AG10803 (cell line): ENCODE measurements at regions not wholly inside any gene's neighbourhood (a gene's known extent, or its start where the extent isn't known, plus 50 kb on each side); places are given as distances from the start of the nearest gene placed in this dataset.

Experiments used
- DNase-seq: peaks from one replicate; pipeline ENCODE4 v3.0.0; 2010; ENCODE audit warnings: low read depth
- H3K4me3 ChIP-seq: 2 replicates; pipeline ENCODE4 v1.5.1; 2011; ENCODE audit warnings: mild to moderate bottlenecking, low read length, control low read depth
- TF ChIP-seq, protein P1 (sequence below): conservative IDR thresholded peaks from 2 replicates; pipeline ENCODE4 v1.5.1; 2011; ENCODE audit warnings: mild to moderate bottlenecking, low read length, control low read depth, inconsistent platforms

- H3K4me3 ChIP-seq: no peak overlapping the region
- no peak for DNase-seq
- TF ChIP-seq, protein P1, sequence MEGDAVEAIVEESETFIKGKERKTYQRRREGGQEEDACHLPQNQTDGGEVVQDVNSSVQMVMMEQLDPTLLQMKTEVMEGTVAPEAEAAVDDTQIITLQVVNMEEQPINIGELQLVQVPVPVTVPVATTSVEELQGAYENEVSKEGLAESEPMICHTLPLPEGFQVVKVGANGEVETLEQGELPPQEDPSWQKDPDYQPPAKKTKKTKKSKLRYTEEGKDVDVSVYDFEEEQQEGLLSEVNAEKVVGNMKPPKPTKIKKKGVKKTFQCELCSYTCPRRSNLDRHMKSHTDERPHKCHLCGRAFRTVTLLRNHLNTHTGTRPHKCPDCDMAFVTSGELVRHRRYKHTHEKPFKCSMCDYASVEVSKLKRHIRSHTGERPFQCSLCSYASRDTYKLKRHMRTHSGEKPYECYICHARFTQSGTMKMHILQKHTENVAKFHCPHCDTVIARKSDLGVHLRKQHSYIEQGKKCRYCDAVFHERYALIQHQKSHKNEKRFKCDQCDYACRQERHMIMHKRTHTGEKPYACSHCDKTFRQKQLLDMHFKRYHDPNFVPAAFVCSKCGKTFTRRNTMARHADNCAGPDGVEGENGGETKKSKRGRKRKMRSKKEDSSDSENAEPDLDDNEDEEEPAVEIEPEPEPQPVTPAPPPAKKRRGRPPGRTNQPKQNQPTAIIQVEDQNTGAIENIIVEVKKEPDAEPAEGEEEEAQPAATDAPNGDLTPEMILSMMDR: no peak
Observed at GRCh38 chr14:94685166-94685581, 73.0 kb downstream of the SERPINA3 start.

DNA sequence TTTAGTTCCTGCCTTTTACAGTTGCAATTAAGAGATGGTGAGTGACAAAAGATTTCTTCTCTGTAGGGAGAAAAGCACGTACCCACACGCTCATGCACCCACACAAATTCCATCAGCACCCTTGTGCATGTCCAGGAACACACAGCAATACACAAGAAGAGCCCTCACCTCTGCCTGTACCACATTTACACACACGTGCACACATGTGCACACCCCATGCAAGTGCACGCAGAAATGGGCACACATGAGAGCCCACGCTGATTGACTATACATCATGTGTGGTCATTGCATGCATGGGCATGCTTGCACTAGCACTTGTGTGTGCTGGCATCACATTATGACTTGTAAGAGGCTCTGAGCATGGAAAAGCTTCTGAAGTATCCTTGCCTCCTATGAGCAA, 70.5 kb downstream of the SERPINA3 start:
- no peak overlapping the region for H3K4me3 ChIP-seq
- TF ChIP-seq, protein P1: no peak
- DNase-seq: no peak

- no peak for DNase-seq
- no peak overlapping the region for H3K4me3 ChIP-seq
- TF ChIP-seq, protein P1: no peak
Observed at GRCh38 chr14:94682061-94682516, 69.9 kb downstream of the SERPINA3 start.

DNA sequence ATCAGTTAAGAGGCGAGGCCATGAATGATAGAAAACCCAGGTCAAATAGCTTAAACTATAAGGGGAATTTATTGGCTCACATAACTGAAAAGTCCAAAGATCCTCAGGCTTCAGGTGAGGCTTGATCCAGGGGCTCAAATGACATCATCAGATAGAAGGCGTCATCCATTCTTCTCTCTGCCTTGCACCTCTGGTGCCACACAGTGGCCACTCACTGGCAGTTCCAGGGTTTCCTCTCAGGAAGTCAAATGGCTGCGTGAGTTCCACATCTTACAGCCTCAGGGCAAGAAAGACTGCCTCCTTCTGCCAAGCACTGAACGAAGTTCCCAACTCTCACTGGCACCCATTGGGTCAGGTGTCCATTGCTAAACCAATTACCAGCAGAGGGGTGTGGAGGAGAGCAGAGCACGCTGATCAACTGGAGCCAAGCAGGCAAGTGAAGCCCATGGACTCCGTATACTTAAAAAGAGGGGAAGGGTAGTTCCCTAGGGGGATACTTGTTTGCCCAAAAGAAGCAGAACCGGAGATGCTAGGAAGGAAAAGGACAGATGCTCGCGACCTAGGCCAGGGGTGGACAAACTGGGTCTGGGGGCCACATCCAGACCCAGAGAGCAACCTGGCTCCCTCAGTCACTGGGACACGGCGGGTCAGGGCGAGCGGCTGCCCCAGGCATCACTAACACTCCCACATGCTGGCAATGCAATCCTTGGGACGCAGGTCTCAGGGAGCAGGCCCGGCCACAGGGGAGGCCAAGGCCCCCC, 69.3 kb downstream of the SERPINA3 start:
- DNase-seq: peak; percentile 32
- TF ChIP-seq, protein P1: peak; percentile 70
- H3K4me3 ChIP-seq: no peak overlapping the region

DNA sequence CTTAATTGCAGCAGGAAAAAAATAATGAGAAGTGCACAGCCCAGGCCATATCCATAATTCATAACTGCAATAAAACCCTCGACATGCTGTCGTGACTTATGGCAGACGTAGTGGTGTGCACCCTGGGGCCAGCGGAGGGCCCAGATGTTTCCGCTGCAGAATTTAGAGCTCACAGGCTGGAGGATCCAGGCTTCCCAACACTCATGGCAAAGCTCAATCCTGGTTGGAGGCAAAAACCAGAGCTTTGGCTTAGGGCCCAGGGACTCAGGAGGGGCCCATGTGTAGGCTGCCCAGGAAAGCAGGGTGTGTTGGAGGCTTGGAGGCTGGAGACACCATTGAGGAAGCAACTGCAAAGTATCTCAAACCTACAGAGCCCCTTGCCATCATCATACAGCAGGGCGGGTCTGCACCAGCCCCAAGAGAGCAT, 68.7 kb downstream of the SERPINA3 start:
- H3K4me3 ChIP-seq: no peak overlapping the region
- TF ChIP-seq, protein P1: no peak
- DNase-seq: no peak

DNA sequence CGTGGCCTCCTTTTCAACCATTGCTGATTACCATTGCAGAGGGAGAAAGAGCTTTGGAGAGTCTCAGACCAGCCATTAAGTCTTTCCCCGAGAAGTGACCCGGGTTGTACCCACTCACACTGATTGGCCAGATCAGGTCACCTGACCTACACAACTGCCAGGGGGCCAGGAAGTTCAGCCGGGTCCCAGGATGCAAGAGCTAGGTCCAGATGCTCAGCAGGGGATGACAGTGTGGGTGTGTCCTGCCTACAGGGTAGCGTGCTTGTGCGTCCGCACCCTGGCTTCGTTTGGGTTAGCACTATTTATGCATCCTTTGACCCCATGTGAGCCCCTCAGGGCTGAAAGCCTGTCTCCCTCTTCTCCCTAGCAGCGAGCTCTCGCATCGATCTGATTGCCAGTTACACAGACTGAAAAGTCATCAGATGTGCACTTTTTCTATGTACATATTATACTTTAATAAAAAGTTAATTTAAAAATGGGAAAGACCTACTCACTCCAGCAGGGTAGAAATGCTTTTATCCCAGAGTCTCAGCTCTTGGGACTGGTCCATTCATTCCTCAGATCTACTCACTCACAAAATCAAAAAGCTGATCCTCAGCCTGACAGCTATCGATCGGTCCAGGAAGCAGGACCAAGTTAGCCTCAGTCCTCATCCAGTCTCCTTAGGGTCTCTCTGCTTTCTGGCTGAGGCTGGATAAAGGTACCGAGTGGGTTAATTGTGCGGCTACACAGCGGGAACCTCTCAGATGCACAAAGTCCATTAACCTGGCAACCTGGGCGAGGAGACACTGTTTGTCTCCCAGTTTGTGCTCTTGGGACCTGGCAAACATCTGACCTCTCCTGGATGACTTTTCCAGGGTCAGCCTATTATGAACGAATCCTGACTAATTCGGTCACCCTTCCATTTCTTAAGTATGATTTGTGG, 68.0 kb downstream of the SERPINA3 start:
- no peak overlapping the region for H3K4me3 ChIP-seq
- TF ChIP-seq, protein P1: no peak
- DNase-seq: no peak
